ENCODE measurements at regions not wholly inside any gene's neighbourhood (a gene's known extent, or its start where the extent isn't known, plus 50 kb on each side); places are given as distances from the start of the nearest gene placed in this dataset.

- TF ChIP-seq POLR2AphosphoS5 (IDR thresholded peaks at IDR 0.05; ENCODE audit: low read depth, low read length) (no peak), REST (IDR thresholded peaks at IDR 0.05; ENCODE audit: insufficient read depth in 1 of 2, low read depth in 2 of 2, low read length in 2 of 2) (no peak), SIN3A (IDR thresholded peaks at IDR 0.05; ENCODE audit: borderline replicate concordance, insufficient read depth, low read length) (no peak), TAF1 (IDR thresholded peaks at IDR 0.05; ENCODE audit: borderline replicate concordance, insufficient read depth, low read length) (no peak)
These were observed 50.0 kb upstream of the SMAD6 start for GRCh38 chr15:66651913-66652642.
